Heart left ventricle (tissue), 16 donors: ENCODE measurements at regions not wholly inside any gene's neighbourhood (a gene's known extent, or its start where the extent isn't known, plus 50 kb on each side); places are given as distances from the start of the nearest gene placed in this dataset.
A peak's percentile ranks its signal among the peaks of the same experiment; 100 is the strongest.

Experiments used
- ATAC-seq, 4 donors: fragments of 200-7000 bp; cut with Tn5 transposase; one replicate each; pipeline ENCODE4 v1.9.1; 2020 to 2022; ENCODE audit warnings: moderate library complexity in 4 of 4, mild to moderate bottlenecking in 3 of 4, moderate number of reproducible peaks in 1 of 4
- DNase-seq, 5 donors: peaks; one replicate each; pipeline ENCODE4 v3.0.0-alpha.2; 2020
- H3K27ac ChIP-seq, 12 donors: fragments of 200-600 bp; sonication (generic) in 4 of 12; one replicate each; pipeline versions ENCODE4 v1.5.0 to v1.8.0; 2016 to 2022; ENCODE audit warnings: mild to moderate bottlenecking in 2 of 12
- H3K27me3 ChIP-seq, 9 donors: fragments of 200-600 bp; sonication (generic) in 2 of 9; one replicate each; pipeline versions ENCODE4 v1.5.1 to v1.8.0; 2016 to 2022; ENCODE audit warnings: mild to moderate bottlenecking in 3 of 9
- H3K36me3 ChIP-seq, 9 donors: fragments of 200-600 bp; sonication (generic) in 2 of 9; one replicate each; pipeline versions ENCODE4 v1.5.0 to v1.8.0; 2018 to 2022; ENCODE audit warnings: mild to moderate bottlenecking in 2 of 9
- H3K4me1 ChIP-seq, 12 donors: fragments of 200-600 bp; sonication (generic) in 4 of 12; one replicate each; pipeline versions ENCODE4 v1.5.0 to v1.8.0; 2016 to 2022; ENCODE audit warnings: mild to moderate bottlenecking in 3 of 12
- H3K4me3 ChIP-seq, 12 donors: fragments of 200-600 bp; sonication (generic) in 4 of 12; one replicate each; pipeline versions ENCODE4 v1.5.0 to v1.8.0; 2017 to 2022; ENCODE audit warnings: mild to moderate bottlenecking in 9 of 12, moderate library complexity in 4 of 12
- H3K9me3 ChIP-seq, 12 donors: fragments of 200-600 bp; sonication (generic) in 4 of 12; one replicate each; pipeline versions ENCODE4 v1.5.0 to v1.8.0; 2016 to 2022; ENCODE audit warnings: mild to moderate bottlenecking in 1 of 12
- POLR2A ChIP-seq, 2 donors: fragments of 450-650 bp; IDR thresholded peaks; one replicate each; pipeline ENCODE4 v1.6.1; 2017; ENCODE audit warnings: antibody characterized with exemption in 2 of 2, mild to moderate bottlenecking in 2 of 2, moderate library complexity in 2 of 2
- WGBS, 4 donors: extraction: QIAGEN DNeasy Blood & Tissue Kit in 2 of 4; methylation state at CpG; one replicate each; pipeline versions ENCODE4 v1.1.5 to v1.1.7; 2013 to 2018; 5-methylcytosine and 5-hydroxymethylcytosine counted together
- intact Hi-C, 10 donors: fragments of 100-400 bp; cut with DNase I; formaldehyde crosslinking; loops; one replicate each; pipeline versions ENCODE4 v1.11.1 to v1.14.2; 2022
- TF ChIP-seq, protein P1 (sequence below), 12 donors: fragments of 200-600 bp; sonication (generic) in 4 of 12; IDR thresholded peaks; one replicate each; pipeline versions ENCODE4 v1.5.0 to v1.8.0; 2018 to 2022; ENCODE audit warnings: antibody characterized with exemption in 12 of 12, mild to moderate bottlenecking in 5 of 12
- donor health status: ischemic (EF 13 %, LVEDD 7.1; RV severe dilation, severe dysfunction).
- donor health status: healthy with polysubstance abuse.
- donor health status: DM: no; HTN: yes; CAD: no.
- donor health status: DM: no; HTN: no; CAD: no.
- donor health status: ischemic (EF 25% LVEDD 6.9; RV normal size, moderate dysfunction).
- donor health status: ischemic (EF 25% LVEDD 5.7; RV mildly dilated, moderate dysfunction).
- donor health status: healthy.
- donor health status: DM: yes; HTN: yes; CAD: no.
- donor health status: ischemic (EF 35%, LVEDD 5.7; RV mildly dilated, moderate dysfunction).
- donor health status: nonischemic (EF 11% LVEDD 7.7; RV severe dilation, severe dysfunction).
- donor health status: DM: yes; HTN: yes; CAD: no.
- donor health status: PGD.
- donor health status: ischemic (EF 29% LVEDD 5.4; RV normal size, mild dysfunction).
- donor health status: nonischemic (EF 23%, LVEDD 6.1; RV moderate dilation, normal function).

DNA sequence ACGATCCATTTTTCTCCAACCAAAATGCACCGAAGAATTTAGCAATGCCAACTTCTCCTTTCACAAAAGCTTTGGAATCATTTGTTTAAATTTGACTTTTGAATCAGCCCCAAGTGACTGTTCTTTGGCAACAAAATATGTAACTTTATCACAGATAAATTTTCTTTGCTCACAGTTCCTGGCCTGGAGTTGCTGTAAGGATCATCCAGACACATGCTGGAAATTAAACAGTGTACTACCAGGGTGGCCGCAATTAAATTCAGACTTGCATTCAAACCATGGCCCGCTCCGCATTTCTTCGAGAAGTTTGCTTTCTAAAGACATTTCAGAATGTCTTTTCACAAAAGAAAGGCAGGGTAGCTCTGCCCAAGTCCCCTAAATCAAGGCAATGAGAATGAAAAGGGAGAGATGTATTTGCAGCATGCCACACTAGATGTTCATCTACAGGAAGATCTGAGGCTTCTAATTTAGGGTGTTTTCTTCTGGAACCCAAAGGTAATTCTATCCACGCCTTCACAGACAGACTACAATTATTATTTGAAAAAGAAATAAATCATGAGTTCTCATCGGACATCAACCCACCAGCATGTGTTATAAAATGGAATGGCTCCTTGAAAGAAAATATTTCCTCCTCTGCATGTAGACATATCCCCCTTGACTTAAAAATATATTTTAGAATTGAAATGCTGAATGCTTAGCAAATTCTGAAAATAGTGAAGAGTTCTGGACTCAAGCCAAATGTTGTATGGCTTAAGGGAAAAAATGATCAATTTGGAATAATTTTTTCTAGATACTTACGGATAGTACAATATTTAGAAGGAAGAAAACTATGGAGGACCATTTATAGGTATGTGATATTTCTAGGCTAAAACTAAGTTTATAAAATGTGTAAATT, 189.7 kb upstream of the BLID start:
- intact Hi-C loops = loop anchor here in 2 of 10 donors (10.0 kb wide), 2 partner anchors 139 to 651 kb away; no protein-coding TSS in a partner anchor
- ATAC-seq (no peak), DNase-seq (no peak)
- H3K9me3 ChIP-seq = no peaks in the 10 kb centered on the region
- H3K27ac ChIP-seq = peak overlapping the region in 1 of 12 donors; percentile 33
- no peak overlapping the region for H3K4me3 ChIP-seq
- no peaks in the 10 kb centered on the region for H3K27me3 ChIP-seq
- H3K4me1 ChIP-seq = peaks cover 0 to 29% (median 3%) of the 10 kb centered on the region in 12 donors
- WGBS, 4 donors = 81 to 89% (median 83%) methylated on average over 9 of the region's 9 CpGs
- TF ChIP-seq POLR2A (IDR thresholded peaks at IDR 0.05) = no peak
- TF ChIP-seq, protein P1, sequence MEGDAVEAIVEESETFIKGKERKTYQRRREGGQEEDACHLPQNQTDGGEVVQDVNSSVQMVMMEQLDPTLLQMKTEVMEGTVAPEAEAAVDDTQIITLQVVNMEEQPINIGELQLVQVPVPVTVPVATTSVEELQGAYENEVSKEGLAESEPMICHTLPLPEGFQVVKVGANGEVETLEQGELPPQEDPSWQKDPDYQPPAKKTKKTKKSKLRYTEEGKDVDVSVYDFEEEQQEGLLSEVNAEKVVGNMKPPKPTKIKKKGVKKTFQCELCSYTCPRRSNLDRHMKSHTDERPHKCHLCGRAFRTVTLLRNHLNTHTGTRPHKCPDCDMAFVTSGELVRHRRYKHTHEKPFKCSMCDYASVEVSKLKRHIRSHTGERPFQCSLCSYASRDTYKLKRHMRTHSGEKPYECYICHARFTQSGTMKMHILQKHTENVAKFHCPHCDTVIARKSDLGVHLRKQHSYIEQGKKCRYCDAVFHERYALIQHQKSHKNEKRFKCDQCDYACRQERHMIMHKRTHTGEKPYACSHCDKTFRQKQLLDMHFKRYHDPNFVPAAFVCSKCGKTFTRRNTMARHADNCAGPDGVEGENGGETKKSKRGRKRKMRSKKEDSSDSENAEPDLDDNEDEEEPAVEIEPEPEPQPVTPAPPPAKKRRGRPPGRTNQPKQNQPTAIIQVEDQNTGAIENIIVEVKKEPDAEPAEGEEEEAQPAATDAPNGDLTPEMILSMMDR (IDR thresholded peaks at IDR 0.05) = no peak
- H3K36me3 ChIP-seq = no peaks in the 10 kb centered on the region

DNA sequence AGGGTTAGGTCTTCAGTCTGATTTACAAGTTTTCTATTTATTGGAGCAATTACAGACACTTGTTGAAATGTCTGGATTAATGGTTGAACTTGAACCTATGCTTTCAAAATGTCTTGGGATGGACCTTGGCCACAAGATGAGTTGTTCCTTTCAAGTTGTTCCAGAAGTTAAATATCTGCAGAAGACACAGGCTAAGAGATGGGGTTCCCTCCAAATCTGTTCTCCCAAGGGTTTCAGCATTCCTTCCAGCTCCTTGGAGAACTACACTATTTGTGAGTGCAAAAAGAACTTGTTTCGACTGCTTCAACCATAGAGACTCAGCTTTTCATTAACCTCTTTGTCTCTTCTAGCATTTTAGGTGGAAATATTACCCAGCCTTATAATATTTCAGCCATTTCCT, 189.0 kb upstream of the BLID start:
- H3K9me3 ChIP-seq = no peaks in the 10 kb centered on the region
- ATAC-seq (no peak), DNase-seq (no peak)
- intact Hi-C loops = loop anchor here in 2 of 10 donors (10.0 kb wide), 2 partner anchors 140 to 650 kb away; no protein-coding TSS in a partner anchor
- H3K4me1 ChIP-seq = peaks cover 0 to 28% (median 3%) of the 10 kb centered on the region in 12 donors
- H3K4me3 ChIP-seq = no peak overlapping the region
- WGBS, 4 donors = 74 to 79% (median 78%) methylated on average over 1 of the region's 1 CpG
- no peaks in the 10 kb centered on the region for H3K36me3 ChIP-seq
- TF ChIP-seq, protein P1 (IDR thresholded peaks at IDR 0.05) = no peak
- TF ChIP-seq POLR2A (IDR thresholded peaks at IDR 0.05) = no peak
- peak overlapping the region in 1 of 12 donors; percentile 33 for H3K27ac ChIP-seq
- no peaks in the 10 kb centered on the region for H3K27me3 ChIP-seq

DNA sequence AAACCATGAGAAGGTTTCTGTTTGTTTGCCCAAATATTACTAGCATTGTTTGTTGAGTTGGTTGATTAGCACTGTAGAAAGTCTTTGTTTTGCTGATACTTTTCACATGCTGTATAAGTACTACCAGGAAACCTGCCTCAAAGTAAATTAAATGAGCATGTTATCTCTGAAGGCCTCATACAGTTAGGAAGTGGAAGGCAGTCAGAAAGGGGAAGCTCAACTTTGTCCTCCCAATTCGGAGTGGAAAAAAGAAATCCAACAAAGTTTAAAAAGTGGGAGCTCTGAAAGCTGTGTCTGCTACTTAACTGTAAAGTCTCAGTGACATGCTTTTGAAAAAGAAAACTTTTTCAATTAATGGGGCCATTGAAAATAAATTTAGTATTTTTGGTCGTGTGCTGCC, 188.3 kb upstream of the BLID start:
- intact Hi-C loops = loop anchor here in 2 of 10 donors (10.0 kb wide), 2 partner anchors 140 to 650 kb away; no protein-coding TSS in a partner anchor

More for the DNA sequence above, 188.3 kb upstream of the BLID start:
- Histone ChIP-seq H3K27me3 (no peaks in the 10 kb centered on the region), H3K4me3 (no peak overlapping the region), H3K4me1 (peaks cover 0 to 22% (median 0%) of the 10 kb centered on the region in 12 donors), H3K9me3 (peaks cover 0 to 5% (median 0%) of the 10 kb centered on the region in 12 donors), H3K36me3 (no peaks in the 10 kb centered on the region), H3K27ac (no peak overlapping the region)
- DNase-seq = no peak
- ATAC-seq = no peak
- TF ChIP-seq, protein P1 (IDR thresholded peaks at IDR 0.05) = no peak
- TF ChIP-seq POLR2A (IDR thresholded peaks at IDR 0.05) = no peak
- 71 to 77% (median 73%) methylated on average over 2 of the region's 2 CpGs for WGBS, 4 donors
